IMR-90 (cell line): ENCODE measurements at regions not wholly inside any gene's neighbourhood (a gene's known extent, or its start where the extent isn't known, plus 50 kb on each side); places are given as distances from the start of the nearest gene placed in this dataset.

ENCODE experiments used
- ATAC-seq: fragments of 200-7000 bp; cut with Tn5 transposase; 2 replicates; pipeline ENCODE4 v1.9.1; 2020; ENCODE audit warnings: low read depth, mild to moderate bottlenecking, moderate library complexity
- BruUV-seq: library from RNA; stranded (reverse); fragments of 400-500 nt; replicated peaks from 2 replicates; lab custom pipeline; 2021; lab: Mats Ljungman, UMichigan
- CTCF ChIA-PET: fragments of 300-600 bp; formaldehyde crosslinking; extraction: SDS; loops from one replicate; lab custom pipeline; 2021; ENCODE audit warnings: antibody characterized with exemption; lab: Yijun Ruan, JAX
- POLR2A ChIA-PET: fragments of 300-600 bp; sonication (Branson Sonifier 250); formaldehyde crosslinking; loops from one replicate; lab custom pipeline; 2022; ENCODE audit warnings: antibody characterized with exemption; ENCODE audit not compliant: unreplicated experiment; lab: Charles Lee
- DNase-seq: peaks from one replicate; pipeline ENCODE4 v3.0.0; 2013
- H2AFZ ChIP-seq: replicated peaks from 2 replicates; pipeline ENCODE3; 2013; ENCODE audit warnings: low read length, mild to moderate bottlenecking; ENCODE audit not compliant: poor library complexity
- H2AK5ac ChIP-seq: 2 replicates; pipeline ENCODE4 v1.6.1; 2013; ENCODE audit warnings: low read depth, low read length, inconsistent platforms
- H2AK9ac ChIP-seq: replicated peaks from 2 replicates; pipeline ENCODE3; 2013; ENCODE audit warnings: mild to moderate bottlenecking, low read depth, low read length, moderate library complexity; ENCODE audit not compliant: poor library complexity
- H2BK120ac ChIP-seq: 2 replicates; pipeline ENCODE4 v1.6.1; 2013; ENCODE audit warnings: low read depth, low read length, inconsistent platforms
- H2BK15ac ChIP-seq: 3 replicates; pipeline ENCODE4 v1.6.1; 2013; ENCODE audit warnings: low read depth, low read length, inconsistent platforms
- H2BK20ac ChIP-seq: 2 replicates; pipeline ENCODE4 v1.6.1; 2013; ENCODE audit warnings: low read depth, mild to moderate bottlenecking, inconsistent platforms, low read length, moderate library complexity
- H2BK5ac ChIP-seq: 2 replicates; pipeline ENCODE4 v1.6.1; 2013; ENCODE audit warnings: mild to moderate bottlenecking, low read depth, low read length, inconsistent platforms; ENCODE audit not compliant: poor library complexity, severe bottlenecking
- H3K14ac ChIP-seq: replicated peaks from 2 replicates; pipeline ENCODE4 v1.6.1; 2013; ENCODE audit warnings: low read depth, low read length, inconsistent platforms
- H3K18ac ChIP-seq: 2 replicates; pipeline ENCODE4 v1.6.1; 2013; ENCODE audit warnings: low read depth, low read length, control low read depth
- H3K23ac ChIP-seq: 2 replicates; pipeline ENCODE4 v1.6.1; 2013; ENCODE audit warnings: low read depth, low read length, inconsistent platforms
- H3K27ac ChIP-seq: 2 replicates; pipeline ENCODE4 v1.5.1; 2013; ENCODE audit warnings: mild to moderate bottlenecking, control low read depth, low read length; ENCODE audit not compliant: insufficient read depth
- H3K27me3 ChIP-seq: 2 replicates; pipeline ENCODE4 v1.6.1; 2013; ENCODE audit warnings: low read length; ENCODE audit not compliant: control insufficient read depth, insufficient read depth
- H3K36me3 ChIP-seq: 2 replicates; pipeline ENCODE4 v1.6.1; 2013; ENCODE audit warnings: low read length, mixed read lengths; ENCODE audit not compliant: control insufficient read depth, insufficient read depth
- H3K4ac ChIP-seq: 2 replicates; pipeline ENCODE4 v1.6.1; 2013; ENCODE audit warnings: low read depth, low read length, inconsistent platforms
- H3K4me1 ChIP-seq: 2 replicates; pipeline ENCODE4 v1.6.1; 2013; ENCODE audit warnings: low read length, mixed read lengths; ENCODE audit not compliant: control insufficient read depth, insufficient read depth
- H3K4me2 ChIP-seq: 2 replicates; pipeline ENCODE4 v1.6.1; 2013; ENCODE audit warnings: low read depth, mild to moderate bottlenecking, control low read depth, low read length, moderate library complexity
- H3K4me3 ChIP-seq: 2 replicates; pipeline ENCODE4 v1.5.1; 2013; ENCODE audit warnings: low read depth, mild to moderate bottlenecking, control low read depth, low read length, moderate library complexity; ENCODE audit not compliant: insufficient read depth
- H3K56ac ChIP-seq: 2 replicates; pipeline ENCODE4 v1.6.1; 2013; ENCODE audit warnings: low read length, inconsistent platforms; ENCODE audit not compliant: insufficient read depth; ENCODE audit errors: extremely low read depth
- H3K79me1 ChIP-seq, 2 experiments: 2 replicates each; pipeline ENCODE4 v1.6.1; 2013; ENCODE audit warnings: low read length in 2 of 2, inconsistent platforms in 1 of 2, low read depth in 1 of 2
- H3K9ac ChIP-seq: 2 replicates; pipeline ENCODE4 v1.6.1; 2013; ENCODE audit warnings: low read depth, low read length, control low read depth
- H3K9me1 ChIP-seq: 2 replicates; pipeline ENCODE4 v1.6.1; 2013; ENCODE audit warnings: low read length, inconsistent platforms; ENCODE audit not compliant: insufficient read depth
- H3K9me3 ChIP-seq: 2 replicates; pipeline ENCODE4 v1.6.1; 2013; ENCODE audit warnings: low read length; ENCODE audit not compliant: control insufficient read depth, insufficient read depth
- H4K20me1 ChIP-seq: 2 replicates; pipeline ENCODE4 v1.6.1; 2013; ENCODE audit warnings: low read length, inconsistent platforms; ENCODE audit not compliant: insufficient read depth
- H4K5ac ChIP-seq: 2 replicates; pipeline ENCODE4 v1.6.1; 2013; ENCODE audit warnings: mild to moderate bottlenecking, low read depth, low read length, control low read depth
- H4K8ac ChIP-seq, 2 experiments: 2 replicates each; pipeline ENCODE4 v1.6.1; 2013; ENCODE audit warnings: low read depth in 2 of 2, low read length in 2 of 2, control low read depth in 1 of 2, inconsistent platforms in 1 of 2
- H4K91ac ChIP-seq: 2 replicates; pipeline ENCODE4 v1.6.1; 2013; ENCODE audit warnings: low read depth, low read length, inconsistent platforms; ENCODE audit not compliant: insufficient read depth
- BHLHE40 ChIP-seq: fragments of 150-350 bp; IDR thresholded peaks from 2 replicates; pipeline ENCODE4 v1.6.1; 2016; ENCODE audit warnings: mild to moderate bottlenecking, low read depth, low read length
- CHD1 ChIP-seq: IDR thresholded peaks from 2 replicates; pipeline ENCODE4 v1.6.1; 2012; ENCODE audit warnings: low read depth, low read length, improper control_type of control experiment
- NFE2L2 ChIP-seq: fragments of 150-350 bp; IDR thresholded peaks from 2 replicates; pipeline ENCODE4 v1.6.1; 2016; ENCODE audit warnings: low read depth, mild to moderate bottlenecking, low read length
- SMC3 ChIP-seq: fragments of 150-350 bp; IDR thresholded peaks from 2 replicates; pipeline ENCODE4 v1.6.1; 2016; ENCODE audit warnings: low read depth, mild to moderate bottlenecking, antibody characterized with exemption, low read length, moderate library complexity
- WGBS, 2 experiments: methylation state at CpG; one replicate each; pipeline versions ENCODE4 v1.1.5 to v1.1.7; 2013; ENCODE audit warnings: missing lambda C conversion rate in 2 of 2; ENCODE audit not compliant: insufficient read length in 1 of 2; ENCODE audit errors: extremely low coverage in 2 of 2; 5-methylcytosine and 5-hydroxymethylcytosine counted together
- dilution Hi-C: fragments of 300-500 bp; cut with HindIII; formaldehyde crosslinking; loops from one replicate; pipeline ENCODE4 v1.14.3; 2018; ENCODE audit warnings: low sequenced_read_pairs; ENCODE audit not compliant: unreplicated experiment
- in situ Hi-C: fragments of 300-500 bp; cut with MboI; formaldehyde crosslinking; loops from 3 replicates; pipeline ENCODE4 v1.14.3; 2019; ENCODE audit warnings: low sequenced_read_pairs, inconsistent platforms, mixed read lengths
- intact Hi-C: fragments of 100-400 bp; cut with micrococcal nuclease; formaldehyde crosslinking; loops from 2 replicates; pipeline ENCODE4 v1.10.0; 2022
- TF ChIP-seq, protein P1 (sequence below): fragments of 150-350 bp; IDR thresholded peaks from 2 replicates; pipeline ENCODE4 v1.6.1; 2016; ENCODE audit warnings: low read depth, mild to moderate bottlenecking, low read length, moderate library complexity, borderline replicate concordance
- TF ChIP-seq, protein P2 (sequence below): fragments of 150-350 bp; IDR thresholded peaks from 2 replicates; pipeline ENCODE4 v1.6.1; 2017; ENCODE audit warnings: mild to moderate bottlenecking, antibody characterized with exemption, low read length, low read depth

DNA sequence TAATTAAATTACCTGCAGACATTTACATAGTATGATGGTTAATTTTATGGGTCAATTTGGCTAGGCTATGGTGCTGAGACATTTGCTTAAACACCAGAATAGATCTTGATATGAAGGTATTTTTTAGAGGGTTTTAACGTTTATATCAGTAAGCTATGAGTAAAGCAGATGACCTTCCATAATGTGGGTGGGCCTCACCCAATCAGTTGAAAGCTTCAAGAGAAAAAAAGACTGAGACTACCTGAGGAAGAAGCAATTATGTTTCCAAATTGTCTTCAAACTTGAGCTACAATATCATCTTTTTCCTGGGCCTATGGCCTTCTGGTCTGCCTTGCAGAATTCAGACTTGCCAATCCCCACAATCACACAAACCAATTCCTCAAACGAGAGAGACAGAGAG, 498.8 kb upstream of the API5 start:
- Histone ChIP-seq H3K79me1 (no peaks in the 10 kb centered on the region), H4K91ac (no peak overlapping the region), H3K18ac (no peak overlapping the region), H3K23ac (no peak overlapping the region), H3K4me3 (no peak overlapping the region), H2BK5ac (no peak overlapping the region), H3K27ac (no peak overlapping the region), H3K27me3 (no peaks in the 10 kb centered on the region), H2AFZ (no peak overlapping the region), H4K8ac (no peak overlapping the region), H3K4ac (no peak overlapping the region), H3K36me3 (no peaks in the 10 kb centered on the region), H3K9me3 (0 out of 2 replicates have a peak, but pooled peaks cover 4% of the 10 kb centered on the region), H3K9ac (no peak overlapping the region), H3K14ac (no peak overlapping the region), H2AK9ac (no peak overlapping the region), H2AK5ac (no peak overlapping the region), H4K20me1 (no peaks in the 10 kb centered on the region), H2BK15ac (no peak overlapping the region), H3K4me1 (no peaks in the 10 kb centered on the region), H3K9me1 (no peaks in the 10 kb centered on the region), H2BK20ac (no peak overlapping the region), H4K5ac (no peak overlapping the region), H3K4me2 (no peak overlapping the region), H3K56ac (no peak overlapping the region), H2BK120ac (no peak overlapping the region)
- DNase-seq (no peak), ATAC-seq (no peak)
- dilution Hi-C loops: no loop called here
- in situ Hi-C loops: no loop called here
- WGBS, 2 experiments: no CpG with 5 or more reads among the region's 2 CpGs
- ChIA-PET POLR2A (no interaction called here), CTCF (no interaction called here)
- intact Hi-C loops: no loop called here
- no peak for TF ChIP-seq NFE2L2
- TF ChIP-seq, protein P1, sequence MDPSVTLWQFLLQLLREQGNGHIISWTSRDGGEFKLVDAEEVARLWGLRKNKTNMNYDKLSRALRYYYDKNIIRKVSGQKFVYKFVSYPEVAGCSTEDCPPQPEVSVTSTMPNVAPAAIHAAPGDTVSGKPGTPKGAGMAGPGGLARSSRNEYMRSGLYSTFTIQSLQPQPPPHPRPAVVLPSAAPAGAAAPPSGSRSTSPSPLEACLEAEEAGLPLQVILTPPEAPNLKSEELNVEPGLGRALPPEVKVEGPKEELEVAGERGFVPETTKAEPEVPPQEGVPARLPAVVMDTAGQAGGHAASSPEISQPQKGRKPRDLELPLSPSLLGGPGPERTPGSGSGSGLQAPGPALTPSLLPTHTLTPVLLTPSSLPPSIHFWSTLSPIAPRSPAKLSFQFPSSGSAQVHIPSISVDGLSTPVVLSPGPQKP: no peak
- TF ChIP-seq SMC3: no peak
- TF ChIP-seq, protein P2, sequence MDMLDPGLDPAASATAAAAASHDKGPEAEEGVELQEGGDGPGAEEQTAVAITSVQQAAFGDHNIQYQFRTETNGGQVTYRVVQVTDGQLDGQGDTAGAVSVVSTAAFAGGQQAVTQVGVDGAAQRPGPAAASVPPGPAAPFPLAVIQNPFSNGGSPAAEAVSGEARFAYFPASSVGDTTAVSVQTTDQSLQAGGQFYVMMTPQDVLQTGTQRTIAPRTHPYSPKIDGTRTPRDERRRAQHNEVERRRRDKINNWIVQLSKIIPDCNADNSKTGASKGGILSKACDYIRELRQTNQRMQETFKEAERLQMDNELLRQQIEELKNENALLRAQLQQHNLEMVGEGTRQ: no peak
- TF ChIP-seq CHD1: no peak
- TF ChIP-seq BHLHE40: no peak
- BruUV-seq: no TSS peak
